HL-60/S4 treated with retinoic acid at 250 ng/mL for 4 days and 3 days (cell line): ENCODE measurements at regions not wholly inside any gene's neighbourhood (a gene's known extent, or its start where the extent isn't known, plus 50 kb on each side); places are given as distances from the start of the nearest gene placed in this dataset.

Experiments
- in situ Hi-C: fragments of 300-500 bp; cut with MboI; formaldehyde crosslinking; loops from 2 replicates; pipeline ENCODE4 v1.7.0; 2022; ENCODE audit warnings: low sequenced_read_pairs

GRCh38 chr3:177589911-177590381 lies 392.7 kb upstream of the TBL1XR1 start:
- in situ Hi-C loops = no loop called here

GRCh38 chr3:177590826-177591225 lies 393.5 kb upstream of the TBL1XR1 start:
- in situ Hi-C loops = no loop called here

GRCh38 chr3:177591379-177591778 lies 394.1 kb upstream of the TBL1XR1 start:
- in situ Hi-C loops = no loop called here

- in situ Hi-C loops = no loop called here
Measured at GRCh38 chr3:177594096-177594495, 396.8 kb upstream of the TBL1XR1 start.

- in situ Hi-C loops = no loop called here
Measured at GRCh38 chr3:177595530-177596188, 398.4 kb upstream of the TBL1XR1 start.

GRCh38 chr3:177596248-177596815 lies 399.1 kb upstream of the TBL1XR1 start:
- in situ Hi-C loops = no loop called here

GRCh38 chr3:177596816-177597271 lies 399.6 kb upstream of the TBL1XR1 start:
- in situ Hi-C loops = no loop called here

GRCh38 chr3:177597311-177598096 lies 400.2 kb upstream of the TBL1XR1 start:
- in situ Hi-C loops = no loop called here

GRCh38 chr3:177598097-177598833 lies 401.0 kb upstream of the TBL1XR1 start:
- in situ Hi-C loops = no loop called here

- in situ Hi-C loops = no loop called here
Measured at GRCh38 chr3:177599326-177599725, 402.0 kb upstream of the TBL1XR1 start.

GRCh38 chr3:177599837-177600236 lies 402.6 kb upstream of the TBL1XR1 start:
- in situ Hi-C loops = no loop called here

- in situ Hi-C loops = no loop called here
Measured at GRCh38 chr3:177600411-177600810, 403.1 kb upstream of the TBL1XR1 start.

- in situ Hi-C loops = no loop called here
Measured at GRCh38 chr3:177601152-177601551, 403.9 kb upstream of the TBL1XR1 start.

- in situ Hi-C loops = no loop called here
Measured at GRCh38 chr3:177602601-177603147, 405.4 kb upstream of the TBL1XR1 start.

GRCh38 chr3:177603148-177603603 lies 405.9 kb upstream of the TBL1XR1 start:
- in situ Hi-C loops = no loop called here

GRCh38 chr3:177604181-177604580 lies 406.9 kb upstream of the TBL1XR1 start:
- in situ Hi-C loops = no loop called here

- in situ Hi-C loops = no loop called here
Measured at GRCh38 chr3:177606891-177607290, 409.6 kb upstream of the TBL1XR1 start.

GRCh38 chr3:177607589-177607988 lies 410.3 kb upstream of the TBL1XR1 start:
- in situ Hi-C loops = no loop called here

- in situ Hi-C loops = no loop called here
Measured at GRCh38 chr3:177608443-177608842, 411.2 kb upstream of the TBL1XR1 start.

GRCh38 chr3:177609613-177610012 lies 412.3 kb upstream of the TBL1XR1 start:
- in situ Hi-C loops = no loop called here

GRCh38 chr3:177610262-177610661 lies 413.0 kb upstream of the TBL1XR1 start:
- in situ Hi-C loops = no loop called here
